H1 (cell line): ENCODE measurements at regions not wholly inside any gene's neighbourhood (a gene's known extent, or its start where the extent isn't known, plus 50 kb on each side); places are given as distances from the start of the nearest gene placed in this dataset.

ENCODE experiments used
- CBX8 ChIP-seq: fragments of 300-800, 300-1000 bp; sonication (generic); IDR thresholded peaks from 2 replicates; pipeline ENCODE4 v1.7.1; 2016; ENCODE audit warnings: low read depth, low read length, borderline replicate concordance
- CHD1 ChIP-seq: IDR thresholded peaks from 2 replicates; pipeline ENCODE4 v1.6.1; 2012; ENCODE audit warnings: low read depth, low read length, improper control_type of control experiment
- CHD7 ChIP-seq: fragments of 300-600 bp; sonication (generic); IDR thresholded peaks from 2 replicates; pipeline ENCODE4 v1.7.1; 2012; ENCODE audit warnings: low read length, moderate library complexity, mild to moderate bottlenecking, inconsistent platforms; ENCODE audit not compliant: insufficient replicate concordance
- E2F6 ChIP-seq: IDR thresholded peaks from 2 replicates; pipeline ENCODE4 v1.6.1; 2012; ENCODE audit warnings: inconsistent platforms
- MAFK ChIP-seq: IDR thresholded peaks from 2 replicates; pipeline ENCODE4 v1.6.1; 2012; ENCODE audit warnings: low read depth, mild to moderate bottlenecking, improper control_type of control experiment, low read length
- PHF8 ChIP-seq: fragments of 200-600 bp; sonication (generic); conservative IDR thresholded peaks from 2 replicates; pipeline ENCODE4 v1.7.1; 2012; ENCODE audit warnings: low read depth, mild to moderate bottlenecking, inconsistent platforms, low read length, moderate library complexity
- POLR2AphosphoS5 ChIP-seq: IDR thresholded peaks from 2 replicates; pipeline ENCODE4 v1.6.1; 2011; ENCODE audit warnings: low read depth, low read length
- SAP30 ChIP-seq: fragments of 300-600 bp; sonication (generic); IDR thresholded peaks from 2 replicates; pipeline ENCODE4 v1.7.1; 2012; ENCODE audit warnings: low read length, moderate library complexity, mild to moderate bottlenecking, inconsistent platforms; ENCODE audit not compliant: insufficient read depth, insufficient replicate concordance
- SP2 ChIP-seq: IDR thresholded peaks from 2 replicates; pipeline ENCODE4 v1.6.1; 2012; ENCODE audit warnings: mild to moderate bottlenecking, low read length, inconsistent platforms

- TF ChIP-seq CHD7 (no peak), MAFK (no peak), CHD1 (no peak), E2F6 (no peak), SAP30 (no peak), CBX8 (no peak), SP2 (no peak), PHF8 (no peak), POLR2AphosphoS5 (no peak)
- TF ChIP-seq, all 59 proteins: peak for 0
Measured at GRCh38 chr16:35746963-35747657, 2287.7 kb downstream of the TP53TG3F start (continued).
